H1 (cell line): ENCODE measurements at regions not wholly inside any gene's neighbourhood (a gene's known extent, or its start where the extent isn't known, plus 50 kb on each side); places are given as distances from the start of the nearest gene placed in this dataset.

Source experiments
- ATF2 ChIP-seq: IDR thresholded peaks from 2 replicates; pipeline ENCODE4 v1.6.1; 2012; ENCODE audit warnings: low read length, inconsistent platforms
- CTCF ChIP-seq, 3 experiments: IDR thresholded peaks; 1 replicate in 2 of 3; 2 replicates in 1 of 3; pipeline versions ENCODE4 v1.5.1 to v1.6.1; 2011; ENCODE audit warnings: low read length in 3 of 3, mild to moderate bottlenecking in 3 of 3, inconsistent platforms in 2 of 3, low read depth in 1 of 3, moderate library complexity in 1 of 3; ENCODE audit not compliant: insufficient read depth in 1 of 3; ENCODE audit errors: control extremely low read depth in 1 of 3
- EGR1 ChIP-seq: IDR thresholded peaks from 2 replicates; pipeline ENCODE4 v1.6.1; 2011; ENCODE audit warnings: low read depth, low read length, borderline replicate concordance
- EZH2 ChIP-seq: fragments of 200-600 bp; sonication (generic); IDR thresholded peaks from 2 replicates; pipeline ENCODE4 v1.7.1; 2012; ENCODE audit warnings: low read depth, mild to moderate bottlenecking, moderate library complexity, low read length, inconsistent platforms; ENCODE audit not compliant: severe bottlenecking
- MAFK ChIP-seq: IDR thresholded peaks from 2 replicates; pipeline ENCODE4 v1.6.1; 2012; ENCODE audit warnings: low read depth, mild to moderate bottlenecking, improper control_type of control experiment, low read length
- POU5F1 ChIP-seq: IDR thresholded peaks from 2 replicates; pipeline ENCODE4 v1.6.1; 2011; ENCODE audit warnings: low read depth, mild to moderate bottlenecking, low read length, moderate library complexity
- TBP ChIP-seq: IDR thresholded peaks from 2 replicates; pipeline ENCODE4 v1.6.1; 2011; ENCODE audit warnings: low read depth, low read length, improper control_type of control experiment

GRCh38 chr10:62749093-62749683 lies 55.3 kb upstream of the ADO start:
- TF ChIP-seq EZH2 (no peak), POU5F1 (no peak), CTCF (IDR thresholded peaks at IDR 0.05; ENCODE audit: control extremely low read depth in 1 of 3, insufficient read depth in 1 of 3, low read depth in 1 of 3, low read length in 3 of 3) (no peak), EGR1 (no peak), TBP (no peak), ATF2 (no peak), MAFK (no peak)
